ENCODE measurements at regions not wholly inside any gene's neighbourhood (a gene's known extent, or its start where the extent isn't known, plus 50 kb on each side); places are given as distances from the start of the nearest gene placed in this dataset.
A peak's percentile ranks its signal among the peaks of the same experiment; 100 is the strongest.

DNA sequence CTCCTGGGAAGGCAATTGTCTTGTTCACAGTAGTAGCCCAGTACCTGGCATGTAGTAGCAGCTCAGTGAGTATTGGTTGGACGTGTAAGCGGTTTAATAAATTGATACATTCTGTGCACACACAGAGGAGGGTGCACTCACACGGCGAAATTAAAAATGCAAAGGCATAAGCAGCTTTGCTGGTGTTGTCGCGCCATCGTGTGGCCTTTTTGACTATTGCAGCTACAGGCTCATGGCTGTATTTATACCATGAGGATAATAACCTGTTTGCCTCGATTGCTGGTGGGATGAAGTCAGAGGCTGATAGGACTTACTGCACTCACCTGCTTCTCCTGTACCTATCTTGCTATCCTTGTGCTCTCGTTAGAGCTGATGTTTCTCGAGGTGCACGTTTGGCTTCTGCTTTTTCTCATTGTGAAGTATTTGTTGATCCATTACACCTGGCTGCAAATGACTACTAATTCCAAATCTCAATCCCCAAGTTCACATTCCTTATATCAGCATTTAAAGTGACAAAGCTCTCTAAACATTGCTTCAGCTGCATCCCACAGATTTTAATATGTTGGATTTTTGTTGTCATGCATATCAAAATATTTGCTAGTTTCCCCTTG is 61.5 kb downstream of the TBXT start:
- no peak overlapping the region for H3K27ac ChIP-seq
- no peak for TF ChIP-seq ZFX (IDR thresholded peaks at IDR 0.05)
- TF ChIP-seq, protein P1, sequence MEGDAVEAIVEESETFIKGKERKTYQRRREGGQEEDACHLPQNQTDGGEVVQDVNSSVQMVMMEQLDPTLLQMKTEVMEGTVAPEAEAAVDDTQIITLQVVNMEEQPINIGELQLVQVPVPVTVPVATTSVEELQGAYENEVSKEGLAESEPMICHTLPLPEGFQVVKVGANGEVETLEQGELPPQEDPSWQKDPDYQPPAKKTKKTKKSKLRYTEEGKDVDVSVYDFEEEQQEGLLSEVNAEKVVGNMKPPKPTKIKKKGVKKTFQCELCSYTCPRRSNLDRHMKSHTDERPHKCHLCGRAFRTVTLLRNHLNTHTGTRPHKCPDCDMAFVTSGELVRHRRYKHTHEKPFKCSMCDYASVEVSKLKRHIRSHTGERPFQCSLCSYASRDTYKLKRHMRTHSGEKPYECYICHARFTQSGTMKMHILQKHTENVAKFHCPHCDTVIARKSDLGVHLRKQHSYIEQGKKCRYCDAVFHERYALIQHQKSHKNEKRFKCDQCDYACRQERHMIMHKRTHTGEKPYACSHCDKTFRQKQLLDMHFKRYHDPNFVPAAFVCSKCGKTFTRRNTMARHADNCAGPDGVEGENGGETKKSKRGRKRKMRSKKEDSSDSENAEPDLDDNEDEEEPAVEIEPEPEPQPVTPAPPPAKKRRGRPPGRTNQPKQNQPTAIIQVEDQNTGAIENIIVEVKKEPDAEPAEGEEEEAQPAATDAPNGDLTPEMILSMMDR (conservative IDR thresholded peaks at IDR 0.05) = peak; percentile 87

DNA sequence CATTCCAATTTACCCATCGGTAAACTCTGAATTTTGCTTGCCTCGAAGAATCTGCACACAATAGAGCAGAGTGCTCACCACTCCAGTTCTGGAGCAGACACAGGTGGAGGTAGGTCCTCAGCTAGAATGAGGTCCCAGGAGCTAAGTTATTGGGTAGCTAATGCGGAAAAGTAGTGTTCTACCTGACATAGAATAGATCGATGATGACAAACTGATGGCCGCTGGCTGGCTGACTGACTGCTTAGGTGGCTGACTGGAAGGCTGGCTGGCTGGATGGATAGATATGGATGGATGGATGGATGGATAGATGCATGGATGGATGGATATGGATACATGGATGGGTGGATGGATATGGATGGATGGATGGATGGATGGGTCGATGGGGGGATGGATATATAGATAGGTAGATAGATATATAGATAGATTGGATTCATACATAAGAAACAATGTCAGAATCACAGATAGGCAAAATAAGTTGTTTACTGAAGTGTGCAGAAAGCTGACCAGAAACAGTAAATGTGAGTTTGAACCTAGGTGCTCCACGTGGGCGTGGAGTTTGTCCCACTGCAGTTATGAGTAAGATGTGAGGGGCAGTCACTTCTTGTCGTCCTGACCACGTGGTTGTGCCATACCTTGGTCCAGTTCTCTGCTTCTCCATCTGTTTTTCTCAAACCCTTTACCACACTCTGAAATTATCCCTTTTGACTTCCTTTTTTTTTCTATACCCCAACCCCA is 62.1 kb downstream of the TBXT start:
- H3K27ac ChIP-seq = no peak overlapping the region
- TF ChIP-seq, protein P1 (conservative IDR thresholded peaks at IDR 0.05) = no peak
- no peak for TF ChIP-seq ZFX (IDR thresholded peaks at IDR 0.05)

DNA sequence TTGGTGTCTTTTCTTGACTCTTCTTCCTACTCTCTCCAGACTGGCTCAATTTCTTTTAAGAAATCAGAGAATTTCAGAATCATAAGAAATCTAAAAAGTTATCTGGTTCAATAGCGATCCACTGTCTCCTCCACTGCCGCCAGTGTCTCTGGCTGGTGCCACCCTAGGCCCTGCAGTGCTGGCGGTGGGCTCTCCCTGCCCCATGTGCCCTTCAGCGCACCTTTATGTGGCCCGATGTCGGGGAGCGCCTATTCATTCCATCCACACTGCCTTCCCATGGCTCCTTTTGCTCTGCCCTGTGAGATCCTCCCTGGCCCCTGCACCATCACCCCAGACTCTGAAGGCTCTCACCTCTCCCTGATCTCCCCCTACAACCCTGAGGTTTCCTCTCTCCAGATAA is 62.8 kb downstream of the TBXT start:
- no peak overlapping the region for H3K27ac ChIP-seq
- TF ChIP-seq, protein P1 (conservative IDR thresholded peaks at IDR 0.05) = no peak
- no peak for TF ChIP-seq ZFX (IDR thresholded peaks at IDR 0.05)

DNA sequence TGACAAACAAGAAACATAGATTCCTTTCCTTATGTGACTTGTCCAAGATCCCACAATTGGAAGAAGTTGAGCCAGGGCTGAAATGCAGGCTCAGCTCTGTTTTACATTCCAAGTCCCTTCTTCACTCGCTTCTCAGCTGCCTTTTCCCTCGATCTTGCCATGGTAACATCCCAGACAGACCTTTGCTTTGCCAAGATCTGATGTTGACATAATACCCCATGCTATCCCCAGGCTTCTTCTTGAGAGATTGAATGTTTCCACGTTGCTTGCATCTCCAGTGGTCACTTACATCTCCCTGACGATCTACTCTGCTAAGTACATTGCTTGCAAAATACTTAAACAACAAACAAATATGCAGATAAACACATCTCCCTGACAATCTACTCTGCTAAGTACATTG is 63.5 kb downstream of the TBXT start:
- no peak overlapping the region for H3K27ac ChIP-seq
- TF ChIP-seq ZFX (IDR thresholded peaks at IDR 0.05) = no peak
- TF ChIP-seq, protein P1 (conservative IDR thresholded peaks at IDR 0.05) = no peak

DNA sequence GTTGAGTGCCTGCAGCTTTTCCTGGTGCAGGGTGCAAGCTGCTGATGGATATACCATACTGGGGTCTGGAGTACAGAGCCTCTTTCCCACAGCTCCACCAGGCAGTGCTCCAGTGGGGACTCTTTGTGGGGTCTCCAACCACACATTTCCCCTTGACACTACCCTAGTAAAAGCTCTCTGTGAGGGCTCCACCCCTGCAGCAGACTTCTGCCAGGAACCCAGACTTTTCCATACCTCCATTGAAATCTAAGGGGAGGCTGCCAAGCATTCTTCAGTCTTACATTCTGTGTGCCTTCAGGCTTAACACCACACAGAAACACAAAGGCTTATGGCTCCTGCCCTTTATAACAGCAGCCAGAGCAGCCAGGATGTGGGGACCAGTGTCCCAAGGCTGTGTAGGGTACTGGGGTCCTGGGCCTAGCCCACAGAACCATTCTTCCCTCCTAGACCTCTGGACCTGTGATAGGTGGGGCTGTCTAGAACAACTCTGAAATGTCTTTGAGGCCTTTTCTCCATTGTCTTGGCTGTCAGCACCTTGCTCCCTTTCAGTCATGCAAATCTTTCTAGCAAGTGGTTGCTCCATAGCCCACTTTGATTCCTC is 65.7 kb downstream of the TBXT start:
- no peak overlapping the region for H3K27ac ChIP-seq
- TF ChIP-seq, protein P1 (conservative IDR thresholded peaks at IDR 0.05) = no peak
- TF ChIP-seq ZFX (IDR thresholded peaks at IDR 0.05) = no peak

DNA sequence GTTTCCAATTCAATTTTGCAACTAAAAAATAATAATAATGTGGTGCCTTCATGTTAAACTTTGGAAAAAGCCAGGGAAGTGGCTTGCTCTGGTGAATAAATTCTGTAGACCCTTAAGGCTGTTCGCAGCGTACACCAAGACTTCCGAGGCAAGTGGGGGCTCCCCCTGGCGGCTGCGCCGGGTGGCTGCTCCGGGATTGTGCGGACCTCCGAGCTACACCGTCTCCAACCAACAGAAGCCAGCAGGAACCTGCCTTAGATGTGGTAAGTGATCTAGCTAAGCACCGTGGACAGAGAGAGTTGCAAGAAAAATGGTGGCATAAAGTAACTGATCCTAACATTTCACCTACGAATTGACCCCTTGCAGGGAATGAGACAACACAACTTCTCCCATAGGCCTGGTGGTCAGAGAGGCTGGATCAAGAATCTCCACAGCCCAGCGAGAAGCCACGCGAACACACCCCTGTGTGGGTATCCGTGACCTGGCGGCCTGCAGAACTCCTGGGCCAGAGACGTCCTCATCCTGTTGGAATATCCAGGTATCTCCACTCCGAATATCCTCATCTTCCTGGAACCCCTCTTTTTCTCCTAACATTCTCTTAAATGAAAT is 69.6 kb downstream of the TBXT start:
- H3K27ac ChIP-seq = 0 out of 2 replicates have a peak overlapping the region, but pooled peaks have one; percentile 23
- no peak for TF ChIP-seq ZFX (IDR thresholded peaks at IDR 0.05)
- TF ChIP-seq, protein P1 (conservative IDR thresholded peaks at IDR 0.05) = peak; percentile 92

DNA sequence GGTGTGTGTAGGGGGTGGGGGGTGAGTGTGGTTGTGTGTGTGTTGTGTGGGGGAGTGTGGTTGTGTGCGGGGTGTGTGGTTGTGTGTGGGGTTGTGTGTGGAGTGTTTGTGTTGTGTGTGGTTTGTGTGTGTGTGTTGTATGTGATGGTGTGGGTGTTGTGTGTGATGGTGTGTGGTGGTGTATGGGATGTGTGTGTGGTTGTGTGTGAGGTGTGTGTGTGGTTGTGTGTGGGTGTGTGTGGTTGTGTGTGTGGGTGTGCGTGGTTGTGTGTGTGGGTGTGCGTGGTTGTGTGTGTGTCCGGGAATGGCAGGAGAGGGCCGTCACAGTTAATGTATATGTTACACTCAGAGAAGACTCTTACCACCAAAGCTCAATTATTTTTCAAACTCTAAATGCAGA is 79.8 kb downstream of the TBXT start:
- TF ChIP-seq ZFX (IDR thresholded peaks at IDR 0.05) = no peak
- TF ChIP-seq, protein P1 (conservative IDR thresholded peaks at IDR 0.05) = no peak
- peak overlapping the region; percentile 61 for H3K27ac ChIP-seq
